GM12878 (cell line): ENCODE measurements at regions not wholly inside any gene's neighbourhood (a gene's known extent, or its start where the extent isn't known, plus 50 kb on each side); places are given as distances from the start of the nearest gene placed in this dataset.

Experiments used
- ATAC-seq: fragments of 200-7000 bp; cut with Tn5 transposase; 3 replicates; pipeline ENCODE4 v1.9.1; 2020; ENCODE audit warnings: mild to moderate bottlenecking, moderate library complexity
- BruUV-seq: library from RNA; stranded (reverse); fragments of 400-500 nt; replicated peaks from 2 replicates; lab custom pipeline; 2021; lab: Mats Ljungman, UMichigan
- CTCF ChIA-PET: fragments of 300-600 bp; sonication (Branson Sonifier 250); formaldehyde crosslinking; extraction: SDS; loops from one replicate; lab custom pipeline; 2021; ENCODE audit warnings: inconsistent platforms; lab: Yijun Ruan, JAX
- POLR2A ChIA-PET: fragments of 350-600 bp; formaldehyde crosslinking; extraction: SDS; loops from one replicate; lab custom pipeline; 2021; ENCODE audit warnings: inconsistent platforms; lab: Charles Lee
- RAD21 ChIA-PET: fragments of 300-600 bp; sonication (Branson Sonifier 250); formaldehyde crosslinking; loops from one replicate; lab custom pipeline; 2023; ENCODE audit warnings: antibody characterized with exemption; ENCODE audit not compliant: unreplicated experiment; lab: Charles Lee
- SMC1A ChIA-PET: fragments of 300-600 bp; sonication (Branson Sonifier 250); formaldehyde crosslinking; loops from one replicate; lab custom pipeline; 2023; ENCODE audit not compliant: unreplicated experiment, uncharacterized antibody; lab: Charles Lee
- DNase-seq: peaks from one replicate; pipeline ENCODE4 v3.0.0-alpha.2; 2011; ENCODE audit warnings: low read depth, low spot score
- FAIRE-seq: peaks from 3 replicates; lab custom pipeline; 2011; peaks lifted over from hg19 to GRCh38; lab: Jason Lieb, UNC
- H2AFZ ChIP-seq: 2 replicates; pipeline ENCODE4 v1.6.0; 2011; ENCODE audit warnings: low read depth, low read length, control low read depth; ENCODE audit not compliant: control insufficient read depth
- H3K27ac ChIP-seq: 2 replicates; pipeline ENCODE4 v1.5.1; 2011; ENCODE audit warnings: control low read depth; ENCODE audit not compliant: control insufficient read depth, insufficient read depth
- H3K27me3 ChIP-seq, 2 experiments: replicated peaks in 1 of 2; 2 replicates each; pipeline versions ENCODE4 v1.6.0 to v1.6.1; 2011; ENCODE audit warnings: low read length in 1 of 2; ENCODE audit not compliant: control insufficient read depth in 2 of 2, insufficient read depth in 2 of 2
- H3K36me3 ChIP-seq, 2 experiments: 2 replicates each; pipeline ENCODE4 v1.5.1; 2011; ENCODE audit warnings: low read length in 1 of 2; ENCODE audit not compliant: control insufficient read depth in 2 of 2, insufficient read depth in 2 of 2
- H3K4me1 ChIP-seq: 2 replicates; pipeline ENCODE4 v1.6.1; 2011; ENCODE audit warnings: mild to moderate bottlenecking, low read length, moderate library complexity, mixed read lengths; ENCODE audit not compliant: control insufficient read depth, insufficient read depth
- H3K4me2 ChIP-seq: 2 replicates; pipeline ENCODE4 v1.6.0; 2011; ENCODE audit warnings: control low read depth; ENCODE audit not compliant: control insufficient read depth, insufficient read depth
- H3K4me3 ChIP-seq: fragments of 200-600 bp; sonication (generic); 2 replicates; pipeline ENCODE4 v1.5.1; 2016
- H3K79me2 ChIP-seq: 2 replicates; pipeline ENCODE4 v1.6.0; 2011; ENCODE audit warnings: low read length; ENCODE audit not compliant: control insufficient read depth, insufficient read depth
- H3K9ac ChIP-seq: 2 replicates; pipeline ENCODE4 v1.8.0; 2011; ENCODE audit warnings: low read length, control low read depth, mixed read lengths; ENCODE audit not compliant: control insufficient read depth, insufficient read depth
- H3K9me3 ChIP-seq: replicated peaks from 3 replicates; pipeline ENCODE4 v1.5.1; 2011; ENCODE audit warnings: mild to moderate bottlenecking, low read length; ENCODE audit not compliant: control insufficient read depth, insufficient read depth
- H4K20me1 ChIP-seq: 2 replicates; pipeline ENCODE4 v1.6.0; 2011; ENCODE audit not compliant: control insufficient read depth, insufficient read depth
- CEBPZ ChIP-seq: fragments of 150-350 bp; IDR thresholded peaks from 2 replicates; pipeline ENCODE4 v1.6.1; 2016; ENCODE audit warnings: low read depth, low read length
- ESRRA ChIP-seq: IDR thresholded peaks from 2 replicates; pipeline ENCODE4 v1.6.1; 2012; ENCODE audit warnings: mild to moderate bottlenecking, low read length, improper control_type of control experiment
- LARP7 ChIP-seq: fragments of 450-650 bp; IDR thresholded peaks from 2 replicates; pipeline ENCODE4 v1.6.1; 2017; ENCODE audit warnings: mild to moderate bottlenecking
- NFIC ChIP-seq: IDR thresholded peaks from 2 replicates; pipeline ENCODE4 v1.6.1; 2012; ENCODE audit warnings: low read depth, mild to moderate bottlenecking, inconsistent platforms, low read length, moderate library complexity
- POLR2AphosphoS2 ChIP-seq: IDR thresholded peaks from 2 replicates; pipeline ENCODE4 v1.6.1; 2011; ENCODE audit warnings: low read depth, mild to moderate bottlenecking, low read length, improper control_type of control experiment, moderate library complexity
- RAD21 ChIP-seq: IDR thresholded peaks from 2 replicates; pipeline ENCODE4 v1.6.1; 2011; ENCODE audit warnings: mild to moderate bottlenecking, low read depth, low read length, moderate library complexity; ENCODE audit not compliant: insufficient read depth
- SUPT20H ChIP-seq: IDR thresholded peaks from 2 replicates; pipeline ENCODE4 v1.6.1; 2011; ENCODE audit warnings: low read depth, mild to moderate bottlenecking, low read length, moderate library complexity, borderline replicate concordance; ENCODE audit not compliant: control insufficient read depth
- SUZ12 ChIP-seq: fragments of 200-600 bp; sonication (generic); IDR thresholded peaks from one replicate; pipeline ENCODE4 v1.6.1; 2018; ENCODE audit warnings: antibody characterized with exemption, mild to moderate bottlenecking; ENCODE audit not compliant: unreplicated experiment
- TAF1 ChIP-seq: IDR thresholded peaks from 2 replicates; pipeline ENCODE4 v1.6.1; 2011; ENCODE audit warnings: mild to moderate bottlenecking, low read depth, low read length, borderline replicate concordance
- WGBS: methylation state at CpG from one replicate; pipeline ENCODE4 v1.1.6; 2016; ENCODE audit warnings: low lambda C conversion rate; ENCODE audit not compliant: insufficient replicate concordance, insufficient coverage; ENCODE audit errors: missing lambda C conversion rate; 5-methylcytosine and 5-hydroxymethylcytosine counted together
- in situ Hi-C: fragments of 300-500 bp; cut with MboI; formaldehyde crosslinking; loops from 9 replicates; pipeline ENCODE4 v1.14.3; 2018; ENCODE audit warnings: mixed read lengths
- intact Hi-C: fragments of 100-400 bp; cut with micrococcal nuclease; formaldehyde crosslinking; loops from one replicate; pipeline ENCODE4 v1.14.2; 2022; ENCODE audit not compliant: unreplicated experiment
- TF ChIP-seq, protein P1 (sequence below): fragments of 450-650 bp; IDR thresholded peaks from 2 replicates; pipeline ENCODE4 v1.6.1; 2017; ENCODE audit warnings: antibody characterized with exemption, mild to moderate bottlenecking, moderate library complexity

DNA sequence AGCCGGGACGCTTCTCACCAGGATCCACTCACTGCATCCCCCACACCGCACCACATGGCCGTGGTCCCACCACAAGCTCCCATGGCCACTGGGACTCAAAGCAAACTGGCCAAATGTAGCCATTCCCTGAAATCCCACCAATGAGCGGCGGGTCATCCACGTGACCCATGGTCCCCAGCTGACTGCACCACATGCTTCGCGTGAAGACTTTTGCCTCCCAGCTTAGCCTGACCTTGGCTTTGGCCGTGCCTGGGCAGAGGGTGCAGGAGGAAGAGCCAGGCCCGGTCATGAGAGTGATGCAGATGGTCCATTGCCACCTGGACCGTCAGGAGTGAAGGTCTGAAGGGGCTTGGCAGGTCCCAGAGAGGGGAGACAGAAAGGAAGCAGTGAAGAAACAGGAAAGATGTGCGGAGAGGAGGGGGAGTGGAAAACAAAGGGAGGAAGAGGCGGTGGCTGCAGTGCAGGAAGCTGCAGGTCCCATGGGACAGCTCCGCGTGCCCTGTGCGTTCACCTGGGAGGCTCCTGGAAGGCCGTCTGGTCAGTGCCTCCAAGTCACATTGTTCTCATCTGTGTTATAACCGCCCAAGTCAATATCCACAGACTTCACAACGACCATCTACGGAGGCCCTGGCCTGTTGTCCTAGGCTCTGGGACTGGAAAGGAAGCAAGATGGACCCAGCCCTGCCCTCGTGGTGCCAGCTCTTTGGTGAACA is 167.8 kb upstream of the AJAP1 start:
- 25% methylated on average over 22 of the region's 22 CpGs for WGBS
- Histone ChIP-seq H3K9me3 (no peaks in the 10 kb centered on the region), H3K27me3 (no peaks in the 10 kb centered on the region), H3K36me3 (no peaks in the 10 kb centered on the region), H3K4me2 (no peak overlapping the region), H3K9ac (no peak overlapping the region), H4K20me1 (no peaks in the 10 kb centered on the region), H3K79me2 (no peaks in the 10 kb centered on the region), H2AFZ (no peak overlapping the region), H3K27ac (no peak overlapping the region), H3K4me3 (no peak overlapping the region), H3K4me1 (no peaks in the 10 kb centered on the region)
- intact Hi-C loops: no loop called here
- POLR2A ChIA-PET: no interaction called here
- no peak for FAIRE-seq
- no peak for ATAC-seq
- in situ Hi-C loops: no loop called here
- CTCF ChIA-PET: no interaction called here
- TF ChIP-seq SUPT20H (no peak), POLR2AphosphoS2 (no peak), NFIC (no peak), ESRRA (no peak), TAF1 (no peak), LARP7 (no peak), CEBPZ (no peak), RAD21 (no peak), SUZ12 (no peak)
- TF ChIP-seq, protein P1, sequence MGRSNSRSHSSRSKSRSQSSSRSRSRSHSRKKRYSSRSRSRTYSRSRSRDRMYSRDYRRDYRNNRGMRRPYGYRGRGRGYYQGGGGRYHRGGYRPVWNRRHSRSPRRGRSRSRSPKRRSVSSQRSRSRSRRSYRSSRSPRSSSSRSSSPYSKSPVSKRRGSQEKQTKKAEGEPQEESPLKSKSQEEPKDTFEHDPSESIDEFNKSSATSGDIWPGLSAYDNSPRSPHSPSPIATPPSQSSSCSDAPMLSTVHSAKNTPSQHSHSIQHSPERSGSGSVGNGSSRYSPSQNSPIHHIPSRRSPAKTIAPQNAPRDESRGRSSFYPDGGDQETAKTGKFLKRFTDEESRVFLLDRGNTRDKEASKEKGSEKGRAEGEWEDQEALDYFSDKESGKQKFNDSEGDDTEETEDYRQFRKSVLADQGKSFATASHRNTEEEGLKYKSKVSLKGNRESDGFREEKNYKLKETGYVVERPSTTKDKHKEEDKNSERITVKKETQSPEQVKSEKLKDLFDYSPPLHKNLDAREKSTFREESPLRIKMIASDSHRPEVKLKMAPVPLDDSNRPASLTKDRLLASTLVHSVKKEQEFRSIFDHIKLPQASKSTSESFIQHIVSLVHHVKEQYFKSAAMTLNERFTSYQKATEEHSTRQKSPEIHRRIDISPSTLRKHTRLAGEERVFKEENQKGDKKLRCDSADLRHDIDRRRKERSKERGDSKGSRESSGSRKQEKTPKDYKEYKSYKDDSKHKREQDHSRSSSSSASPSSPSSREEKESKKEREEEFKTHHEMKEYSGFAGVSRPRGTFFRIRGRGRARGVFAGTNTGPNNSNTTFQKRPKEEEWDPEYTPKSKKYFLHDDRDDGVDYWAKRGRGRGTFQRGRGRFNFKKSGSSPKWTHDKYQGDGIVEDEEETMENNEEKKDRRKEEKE: no peak
- RAD21 ChIA-PET: no interaction called here
- BruUV-seq: no TSS peak
- SMC1A ChIA-PET: interaction anchor here (1.1 kb wide), 1 partner anchor 48 kb away, joined by 3 read pairs; no protein-coding TSS in a partner anchor
- DNase-seq: no peak
